Heart left ventricle (tissue), 16 donors: ENCODE measurements at regions not wholly inside any gene's neighbourhood (a gene's known extent, or its start where the extent isn't known, plus 50 kb on each side); places are given as distances from the start of the nearest gene placed in this dataset.
A peak's percentile ranks its signal among the peaks of the same experiment; 100 is the strongest.
"Not testable (repeated sequence)": the region's sequence is repeated elsewhere in the genome, so short reads cannot be mapped to it uniquely, and the experiment has no call there.

Source experiments
- ATAC-seq, 4 donors: fragments of 200-7000 bp; cut with Tn5 transposase; one replicate each; pipeline ENCODE4 v1.9.1; 2020 to 2022; ENCODE audit warnings: moderate library complexity in 4 of 4, mild to moderate bottlenecking in 3 of 4, moderate number of reproducible peaks in 1 of 4
- DNase-seq, 5 donors: peaks; one replicate each; pipeline ENCODE4 v3.0.0-alpha.2; 2020
- H3K27ac ChIP-seq, 12 donors: fragments of 200-600 bp; sonication (generic) in 4 of 12; one replicate each; pipeline versions ENCODE4 v1.5.0 to v1.8.0; 2016 to 2022; ENCODE audit warnings: mild to moderate bottlenecking in 2 of 12
- H3K27me3 ChIP-seq, 9 donors: fragments of 200-600 bp; sonication (generic) in 2 of 9; one replicate each; pipeline versions ENCODE4 v1.5.1 to v1.8.0; 2016 to 2022; ENCODE audit warnings: mild to moderate bottlenecking in 3 of 9
- H3K36me3 ChIP-seq, 9 donors: fragments of 200-600 bp; sonication (generic) in 2 of 9; one replicate each; pipeline versions ENCODE4 v1.5.0 to v1.8.0; 2018 to 2022; ENCODE audit warnings: mild to moderate bottlenecking in 2 of 9
- H3K4me1 ChIP-seq, 12 donors: fragments of 200-600 bp; sonication (generic) in 4 of 12; one replicate each; pipeline versions ENCODE4 v1.5.0 to v1.8.0; 2016 to 2022; ENCODE audit warnings: mild to moderate bottlenecking in 3 of 12
- H3K4me3 ChIP-seq, 12 donors: fragments of 200-600 bp; sonication (generic) in 4 of 12; one replicate each; pipeline versions ENCODE4 v1.5.0 to v1.8.0; 2017 to 2022; ENCODE audit warnings: mild to moderate bottlenecking in 9 of 12, moderate library complexity in 4 of 12
- H3K9me3 ChIP-seq, 12 donors: fragments of 200-600 bp; sonication (generic) in 4 of 12; one replicate each; pipeline versions ENCODE4 v1.5.0 to v1.8.0; 2016 to 2022; ENCODE audit warnings: mild to moderate bottlenecking in 1 of 12
- CTCF ChIP-seq, 12 donors: fragments of 200-600 bp; sonication (generic) in 4 of 12; IDR thresholded peaks; one replicate each; pipeline versions ENCODE4 v1.5.0 to v1.8.0; 2018 to 2022; ENCODE audit warnings: antibody characterized with exemption in 12 of 12, mild to moderate bottlenecking in 5 of 12
- POLR2A ChIP-seq, 2 donors: fragments of 450-650 bp; IDR thresholded peaks; one replicate each; pipeline ENCODE4 v1.6.1; 2017; ENCODE audit warnings: antibody characterized with exemption in 2 of 2, mild to moderate bottlenecking in 2 of 2, moderate library complexity in 2 of 2
- WGBS, 4 donors: extraction: QIAGEN DNeasy Blood & Tissue Kit in 2 of 4; methylation state at CpG; one replicate each; pipeline versions ENCODE4 v1.1.5 to v1.1.7; 2013 to 2018; 5-methylcytosine and 5-hydroxymethylcytosine counted together
- intact Hi-C, 10 donors: fragments of 100-400 bp; cut with DNase I; formaldehyde crosslinking; loops; one replicate each; pipeline versions ENCODE4 v1.11.1 to v1.14.2; 2022
- donor health status: ischemic (EF 13 %, LVEDD 7.1; RV severe dilation, severe dysfunction).
- donor health status: healthy with polysubstance abuse.
- donor health status: DM: no; HTN: yes; CAD: no.
- donor health status: DM: no; HTN: no; CAD: no.
- donor health status: ischemic (EF 25% LVEDD 6.9; RV normal size, moderate dysfunction).
- donor health status: ischemic (EF 25% LVEDD 5.7; RV mildly dilated, moderate dysfunction).
- donor health status: healthy.
- donor health status: DM: yes; HTN: yes; CAD: no.
- donor health status: ischemic (EF 35%, LVEDD 5.7; RV mildly dilated, moderate dysfunction).
- donor health status: nonischemic (EF 11% LVEDD 7.7; RV severe dilation, severe dysfunction).
- donor health status: DM: yes; HTN: yes; CAD: no.
- donor health status: PGD.
- donor health status: ischemic (EF 29% LVEDD 5.4; RV normal size, mild dysfunction).
- donor health status: nonischemic (EF 23%, LVEDD 6.1; RV moderate dilation, normal function).

DNA sequence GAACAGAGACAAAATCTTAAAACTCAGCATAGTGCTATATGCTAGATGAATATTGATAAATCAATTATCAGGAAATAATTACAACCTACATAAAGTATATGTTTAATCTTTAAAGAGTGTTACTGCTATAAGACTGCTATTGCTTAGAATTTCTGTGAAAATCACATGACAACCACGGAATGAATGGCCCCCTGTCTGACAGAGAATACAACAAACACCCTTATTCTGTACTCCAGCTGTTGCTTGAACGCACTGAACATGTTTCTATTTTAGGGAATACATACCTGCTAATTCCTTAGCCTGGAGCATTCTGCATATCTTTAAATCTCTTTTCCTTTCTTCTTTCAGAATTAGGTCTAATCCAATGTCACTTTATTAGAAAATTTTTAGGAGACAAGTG lies 452.4 kb upstream of the PHF14 start:
- H3K36me3 ChIP-seq = no peaks in the 10 kb centered on the region
- intact Hi-C loops = no loop called here
- TF ChIP-seq CTCF (IDR thresholded peaks at IDR 0.05) (no peak), POLR2A (IDR thresholded peaks at IDR 0.05) (no peak)
- ATAC-seq (no peak), DNase-seq (no peak)
- H3K4me1 ChIP-seq = no peaks in the 10 kb centered on the region
- no peak overlapping the region for H3K4me3 ChIP-seq
- WGBS, 4 donors = 28 to 55% (median 41%) methylated on average over 2 of the region's 2 CpGs
- no peak overlapping the region for H3K27ac ChIP-seq
- no peaks in the 10 kb centered on the region for H3K27me3 ChIP-seq
- H3K9me3 ChIP-seq = no peaks in the 10 kb centered on the region

- H3K36me3 ChIP-seq, H3K27ac ChIP-seq, H3K27me3 ChIP-seq, H3K4me1 ChIP-seq, H3K4me3 ChIP-seq, intact Hi-C loops, DNase-seq, ATAC-seq: not testable (repeated sequence)
- peaks cover 0 to 22% (median 1%) of the 10 kb centered on the region in 12 donors for H3K9me3 ChIP-seq
- 79 to 87% (median 86%) methylated on average over 13 of the region's 13 CpGs for WGBS, 4 donors
Measured at GRCh38 chr7:10533429-10533828, 440.2 kb upstream of the PHF14 start.

GRCh38 chr7:10536561-10536960 lies 437.1 kb upstream of the PHF14 start:
- intact Hi-C loops = no loop called here
- WGBS, 4 donors = 23 to 35% (median 32%) methylated on average over 2 of the region's 2 CpGs
- Histone ChIP-seq H3K36me3 (no peaks in the 10 kb centered on the region), H3K9me3 (peaks cover 0 to 18% (median 1%) of the 10 kb centered on the region in 12 donors), H3K27me3 (no peaks in the 10 kb centered on the region), H3K4me3 (no peak overlapping the region), H3K27ac (no peak overlapping the region), H3K4me1 (no peaks in the 10 kb centered on the region)
- no peak for DNase-seq
- no peak for TF ChIP-seq CTCF (IDR thresholded peaks at IDR 0.05)
- no peak for TF ChIP-seq POLR2A (IDR thresholded peaks at IDR 0.05)
- ATAC-seq = no peak

DNA sequence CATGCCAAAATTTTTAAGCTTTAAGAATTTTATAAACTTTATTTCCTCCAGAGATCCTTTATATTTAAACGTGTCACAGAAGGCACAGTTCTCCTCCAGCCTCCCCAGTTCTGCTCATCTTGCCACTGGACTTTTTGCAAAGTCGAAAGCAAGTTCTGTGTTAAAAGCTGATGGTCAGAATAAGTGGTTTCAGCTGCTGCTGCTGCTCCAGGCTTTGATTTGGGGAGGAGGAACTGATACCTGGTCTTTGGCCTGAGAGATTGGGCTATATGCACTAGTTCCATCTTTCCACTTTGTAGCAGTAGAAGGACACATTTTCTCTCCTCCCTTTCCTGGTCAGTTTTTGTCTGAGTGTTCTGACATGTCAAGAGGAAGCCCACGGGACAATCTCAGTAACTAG lies 435.9 kb upstream of the PHF14 start:
- intact Hi-C loops = no loop called here
- Histone ChIP-seq H3K27me3 (no peaks in the 10 kb centered on the region), H3K4me3 (no peak overlapping the region), H3K9me3 (peaks cover 0 to 9% (median 0%) of the 10 kb centered on the region in 12 donors), H3K4me1 (no peaks in the 10 kb centered on the region), H3K27ac (no peak overlapping the region), H3K36me3 (no peaks in the 10 kb centered on the region)
- TF ChIP-seq POLR2A (IDR thresholded peaks at IDR 0.05) = no peak
- no peak for TF ChIP-seq CTCF (IDR thresholded peaks at IDR 0.05)
- WGBS, 4 donors = 49 to 66% (median 54%) methylated on average over 3 of the region's 3 CpGs
- DNase-seq = no peak
- ATAC-seq = no peak

GRCh38 chr7:10557375-10557774 lies 416.3 kb upstream of the PHF14 start:
- WGBS, 4 donors = 91 to 100% (median 94%) methylated on average over 1 to 5 of the region's 5 CpGs
- Histone ChIP-seq H3K4me1 (no peaks in the 10 kb centered on the region), H3K27me3 (no peaks in the 10 kb centered on the region), H3K4me3 (no peak overlapping the region), H3K9me3 (no peaks in the 10 kb centered on the region), H3K27ac (no peak overlapping the region), H3K36me3 (no peaks in the 10 kb centered on the region)
- DNase-seq = peak in 1 of 5 donors; percentile 37
- intact Hi-C loops = no loop called here
- TF ChIP-seq CTCF (IDR thresholded peaks at IDR 0.05) (no peak), POLR2A (IDR thresholded peaks at IDR 0.05) (no peak)
- ATAC-seq = no peak
